DOHH2 (cell line): ENCODE measurements at regions not wholly inside any gene's neighbourhood (a gene's known extent, or its start where the extent isn't known, plus 50 kb on each side); places are given as distances from the start of the nearest gene placed in this dataset.

Experiments used
- CTCF ChIP-seq: fragments of 200-600 bp; sonication (generic); IDR thresholded peaks from one replicate; pipeline ENCODE4 v1.5.1; 2014; ENCODE audit warnings: antibody characterized with exemption, mild to moderate bottlenecking, low read depth, low read length; ENCODE audit not compliant: poor library complexity, severe bottlenecking
- EZH2phosphoT487 ChIP-seq: fragments of 200-600 bp; sonication (generic); IDR thresholded peaks from 2 replicates; pipeline ENCODE4 v1.6.1; 2017; ENCODE audit warnings: borderline replicate concordance, mild to moderate bottlenecking, antibody characterized with exemption, low read length, moderate library complexity, mixed read lengths

GRCh38 chr13:33624740-33625139, 193.2 kb upstream of the RFC3 start:
- TF ChIP-seq CTCF: no peak
- no peak for TF ChIP-seq EZH2phosphoT487
